B cell (primary cell): ENCODE measurements at regions not wholly inside any gene's neighbourhood (a gene's known extent, or its start where the extent isn't known, plus 50 kb on each side); places are given as distances from the start of the nearest gene placed in this dataset.

Experiments used
- ATAC-seq: fragments of 200-7000 bp; cut with Tn5 transposase; one replicate; pipeline ENCODE4 v1.10.0; 2021; ENCODE audit warnings: low read depth, mild to moderate bottlenecking, moderate number of reproducible peaks, moderate library complexity
- CTCF ChIA-PET: fragments of 350-600 bp; sonication (Branson Sonifier 250); formaldehyde crosslinking; loops from one replicate; lab custom pipeline; 2021; ENCODE audit warnings: antibody characterized with exemption, inconsistent platforms; lab: Charles Lee
- POLR2A ChIA-PET: fragments of 350-600 bp; sonication (Branson Sonifier 250); formaldehyde crosslinking; loops from one replicate; lab custom pipeline; 2021; ENCODE audit warnings: antibody characterized with exemption; lab: Charles Lee
- DNase-seq: peaks from one replicate; pipeline ENCODE4 v3.0.0; 2013
- H2AFZ ChIP-seq: 2 replicates; pipeline ENCODE4 v1.6.1; 2012; ENCODE audit warnings: mild to moderate bottlenecking, low read depth, low read length; ENCODE audit not compliant: insufficient read depth, poor library complexity, severe bottlenecking
- H3K27ac ChIP-seq, 2 donors: 1 replicate in 1 of 2; 2 replicates in 1 of 2; pipeline ENCODE4 v1.5.1; 2012 to 2013; ENCODE audit warnings: low read length in 2 of 2, mild to moderate bottlenecking in 2 of 2, moderate library complexity in 1 of 2
- H3K27me3 ChIP-seq, 4 experiments: fragments of 200-600 bp in 1 of 4; sonication (generic) in 1 of 4; replicated peaks in 1 of 4; 1 replicate in 2 of 4; 2 replicates in 2 of 4; pipeline versions ENCODE4 v1.6.1 to v1.7.0; 2013 to 2016; ENCODE audit warnings: low read length in 3 of 4, mild to moderate bottlenecking in 2 of 4, mixed read lengths in 1 of 4, moderate library complexity in 1 of 4; ENCODE audit not compliant: insufficient read depth in 4 of 4, control insufficient read depth in 3 of 4; ENCODE audit errors: control extremely low read depth in 1 of 4
- H3K36me3 ChIP-seq, 2 experiments: replicated peaks in 1 of 2; 1 replicate in 1 of 2; 2 replicates in 1 of 2; pipeline versions ENCODE4 v1.6.1 to v1.7.1; 2013; ENCODE audit warnings: low read length in 1 of 2; ENCODE audit not compliant: insufficient read depth in 2 of 2, control insufficient read depth in 1 of 2; ENCODE audit errors: control extremely low read depth in 1 of 2, extremely low read depth in 1 of 2
- H3K4me1 ChIP-seq, 2 donors: fragments of 200-600 bp in 1 of 2; sonication (generic) in 1 of 2; 1 replicate in 1 of 2; 2 replicates in 1 of 2; pipeline versions ENCODE4 v1.5.1 to v1.6.1; 2013 to 2017; ENCODE audit warnings: low read length in 2 of 2; ENCODE audit not compliant: control insufficient read depth in 2 of 2, insufficient read depth in 2 of 2
- H3K4me2 ChIP-seq: replicated peaks from 2 replicates; pipeline ENCODE3; 2012; ENCODE audit warnings: mild to moderate bottlenecking, low read depth, low read length; ENCODE audit not compliant: poor library complexity, severe bottlenecking
- H3K4me3 ChIP-seq, 5 experiments: fragments of 200-600 bp in 1 of 5; sonication (generic) in 1 of 5; 1 replicate in 3 of 5; 2 replicates in 2 of 5; pipeline versions ENCODE4 v1.5.1 to v1.7.0; 2011 to 2016; ENCODE audit warnings: low read length in 4 of 5, mild to moderate bottlenecking in 4 of 5, low read depth in 2 of 5, control low read depth in 1 of 5, moderate library complexity in 1 of 5; ENCODE audit not compliant: insufficient read depth in 1 of 5; ENCODE audit errors: control extremely low read depth in 1 of 5, extremely low read depth in 1 of 5
- H3K79me2 ChIP-seq: fragments of 200-600 bp; sonication (generic); one replicate; pipeline ENCODE4 v1.6.0; 2016; ENCODE audit warnings: low read length; ENCODE audit not compliant: control insufficient read depth, insufficient read depth
- H3K9ac ChIP-seq: fragments of 200-600 bp; sonication (generic); 2 replicates; pipeline ENCODE4 v1.6.1; 2017; ENCODE audit warnings: mild to moderate bottlenecking, low read length, moderate library complexity
- H3K9me3 ChIP-seq, 3 donors: one replicate each; pipeline versions ENCODE4 v1.6.1 to v1.7.1; 2013; ENCODE audit warnings: low read length in 2 of 3; ENCODE audit not compliant: control insufficient read depth in 2 of 3, insufficient read depth in 1 of 3; ENCODE audit errors: control extremely low read depth in 1 of 3
- H4K20me1 ChIP-seq: 2 replicates; pipeline ENCODE4 v1.6.0; 2012; ENCODE audit warnings: mild to moderate bottlenecking, low read length; ENCODE audit not compliant: insufficient read depth, control insufficient read depth, poor library complexity, severe bottlenecking
- H3K27ac Mint-ChIP-seq: one replicate; pipeline ENCODE4 v1.8.0; 2021; ENCODE audit warnings: mixed read lengths
- H3K27me3 Mint-ChIP-seq: one replicate; pipeline ENCODE4 v1.8.0; 2021; ENCODE audit warnings: mixed read lengths
- H3K4me1 Mint-ChIP-seq: one replicate; pipeline ENCODE4 v1.8.0; 2021; ENCODE audit warnings: mixed read lengths
- H3K4me3 Mint-ChIP-seq: one replicate; pipeline ENCODE4 v1.8.0; 2021; ENCODE audit warnings: mixed read lengths
- H3K9me3 Mint-ChIP-seq: one replicate; pipeline ENCODE4 v1.8.0; 2022; ENCODE audit warnings: mixed read lengths; ENCODE audit not compliant: insufficient read depth
- CTCF ChIP-seq: fragments of 200-600 bp; IDR thresholded peaks from one replicate; pipeline ENCODE4 v1.8.0; 2022; ENCODE audit warnings: antibody characterized with exemption, mild to moderate bottlenecking
- EZH2 ChIP-seq: IDR thresholded peaks from 2 replicates; pipeline ENCODE4 v1.6.1; 2012; ENCODE audit warnings: borderline replicate concordance, low read depth, mild to moderate bottlenecking, moderate library complexity, low read length; ENCODE audit not compliant: insufficient read depth, poor library complexity, severe bottlenecking
- WGBS: methylation state at CpG from one replicate; pipeline ENCODE4 v1.1.5; 2013; ENCODE audit warnings: missing lambda C conversion rate; ENCODE audit not compliant: insufficient coverage; 5-methylcytosine and 5-hydroxymethylcytosine counted together
- intact Hi-C: fragments of 100-400 bp; cut with micrococcal nuclease; formaldehyde crosslinking; loops from one replicate; pipeline ENCODE4 v1.10.0; 2022

GRCh38 chr1:90200646-90201205 is 205.8 kb downstream of the ZNF326 start:
- no peak overlapping the region for H3K4me3 Mint-ChIP-seq
- TF ChIP-seq CTCF (no peak), EZH2 (no peak)
- H3K27ac Mint-ChIP-seq: no peak overlapping the region
- H3K9me3 ChIP-seq: peaks cover 0 to 3% (median 0%) of the 10 kb centered on the region in 3 donors
- no peak overlapping the region for H3K4me2 ChIP-seq
- no peaks in the 10 kb centered on the region for H3K36me3 ChIP-seq
- H3K79me2 ChIP-seq: no peaks in the 10 kb centered on the region
- DNase-seq (no peak), ATAC-seq (no peak)
- H3K9me3 Mint-ChIP-seq: no peaks in the 10 kb centered on the region
- H3K4me3 ChIP-seq: no peak overlapping the region
- H3K27me3 Mint-ChIP-seq: peaks cover 3% of the 10 kb centered on the region
- no peak overlapping the region for H2AFZ ChIP-seq
- intact Hi-C loops: no loop called here
- no peak overlapping the region for H3K9ac ChIP-seq
- WGBS: 93% methylated on average over 3 of the region's 5 CpGs
- H3K4me1 ChIP-seq: no peaks in the 10 kb centered on the region
- POLR2A ChIA-PET: no interaction called here
- no peak overlapping the region for H3K27ac ChIP-seq
- H3K27me3 ChIP-seq: no peaks in the 10 kb centered on the region
- CTCF ChIA-PET: no interaction called here
- H3K4me1 Mint-ChIP-seq: no peaks in the 10 kb centered on the region
- H4K20me1 ChIP-seq: no peaks in the 10 kb centered on the region

GRCh38 chr1:90198616-90199332 is 203.9 kb downstream of the ZNF326 start:
- Histone ChIP-seq H3K79me2 (no peaks in the 10 kb centered on the region), H3K9ac (no peak overlapping the region), H3K9me3 (no peaks in the 10 kb centered on the region), H3K4me2 (no peak overlapping the region), H3K4me1 (no peaks in the 10 kb centered on the region), H4K20me1 (no peaks in the 10 kb centered on the region), H3K36me3 (no peaks in the 10 kb centered on the region), H3K4me3 (no peak overlapping the region), H2AFZ (no peak overlapping the region), H3K27ac (no peak overlapping the region), H3K27me3 (no peaks in the 10 kb centered on the region)
- Mint-ChIP-seq H3K9me3 (no peaks in the 10 kb centered on the region), H3K4me1 (no peaks in the 10 kb centered on the region), H3K4me3 (no peak overlapping the region), H3K27ac (no peak overlapping the region), H3K27me3 (peaks cover 3% of the 10 kb centered on the region)
- TF ChIP-seq EZH2: no peak
- WGBS: 91% methylated on average over 9 of the region's 13 CpGs
- no peak for DNase-seq
- POLR2A ChIA-PET: no interaction called here
- no peak for ATAC-seq
- CTCF ChIA-PET: no interaction called here
- intact Hi-C loops: no loop called here
